Islet precursor cell (in vitro differentiated cells): ENCODE measurements at regions not wholly inside any gene's neighbourhood (a gene's known extent, or its start where the extent isn't known, plus 50 kb on each side); places are given as distances from the start of the nearest gene placed in this dataset.
"Not testable (repeated sequence)": the region's sequence is repeated elsewhere in the genome, so short reads cannot be mapped to it uniquely, and the experiment has no call there.

Experiments
- DNase-seq: peaks from one replicate; pipeline ENCODE4 v3.0.0-alpha.2; 2018

- no peak for DNase-seq
These were observed 311.0 kb upstream of the FSHR start for GRCh38 chr2:49465157-49465831.

- DNase-seq, result no peak
These were observed 305.1 kb upstream of the FSHR start for GRCh38 chr2:49459314-49459993.

- no peak for DNase-seq
These were observed 289.7 kb upstream of the FSHR start for GRCh38 chr2:49444005-49444404.

- no peak for DNase-seq
These were observed 272.7 kb upstream of the FSHR start for GRCh38 chr2:49426996-49427395.

GRCh38 chr2:49416252-49416651 lies 261.9 kb upstream of the FSHR start:
- DNase-seq, result no peak

GRCh38 chr2:49404108-49404507 lies 249.8 kb upstream of the FSHR start:
- DNase-seq, result no peak

GRCh38 chr2:49403637-49404036 lies 249.3 kb upstream of the FSHR start:
- DNase-seq, result no peak

- no peak for DNase-seq
These were observed 225.1 kb upstream of the FSHR start for GRCh38 chr2:49379406-49379805.

GRCh38 chr2:49371128-49371701 lies 216.9 kb upstream of the FSHR start:
- DNase-seq, result no peak

- DNase-seq, result no peak
These were observed 215.3 kb upstream of the FSHR start for GRCh38 chr2:49369650-49370049.

GRCh38 chr2:49369101-49369500 lies 214.8 kb upstream of the FSHR start:
- no peak for DNase-seq

- no peak for DNase-seq
These were observed 212.7 kb upstream of the FSHR start for GRCh38 chr2:49367003-49367402.

GRCh38 chr2:49360407-49360767 lies 206.1 kb upstream of the FSHR start:
- no peak for DNase-seq

GRCh38 chr2:49359721-49360406 lies 205.5 kb upstream of the FSHR start:
- no peak for DNase-seq

GRCh38 chr2:49355611-49356010 lies 201.3 kb upstream of the FSHR start:
- no peak for DNase-seq

- DNase-seq, result no peak
These were observed 197.2 kb upstream of the FSHR start for GRCh38 chr2:49351560-49351959.

GRCh38 chr2:49343638-49344037 lies 189.3 kb upstream of the FSHR start:
- no peak for DNase-seq

GRCh38 chr2:49342156-49342555 lies 187.8 kb upstream of the FSHR start:
- no peak for DNase-seq

- no peak for DNase-seq
These were observed 181.2 kb upstream of the FSHR start for GRCh38 chr2:49335546-49335945.

GRCh38 chr2:49332415-49332814 lies 178.1 kb upstream of the FSHR start:
- DNase-seq, result no peak

GRCh38 chr2:49318531-49318930 lies 164.2 kb upstream of the FSHR start:
- no peak for DNase-seq

- DNase-seq, result no peak
These were observed 155.1 kb upstream of the FSHR start for GRCh38 chr2:49309461-49309860.

- DNase-seq, result no peak
These were observed 152.6 kb upstream of the FSHR start for GRCh38 chr2:49306925-49307324.

GRCh38 chr2:49298693-49299092 lies 144.4 kb upstream of the FSHR start:
- DNase-seq, result not testable (repeated sequence)
